KMS-11 (cell line): ENCODE measurements at regions not wholly inside any gene's neighbourhood (a gene's known extent, or its start where the extent isn't known, plus 50 kb on each side); places are given as distances from the start of the nearest gene placed in this dataset.

Experiments
- H2AFZ ChIP-seq: fragments of 200-600 bp; sonication (generic); 2 replicates; pipeline ENCODE4 v1.6.1; 2016; ENCODE audit warnings: antibody characterized with exemption, mixed run types, low read depth
- H3K27ac ChIP-seq: fragments of 200-600 bp; sonication (generic); 2 replicates; pipeline ENCODE4 v1.6.1; 2016; ENCODE audit warnings: mild to moderate bottlenecking, mixed run types
- H3K27me3 ChIP-seq: fragments of 200-600 bp; sonication (generic); 2 replicates; pipeline ENCODE4 v1.6.1; 2017; ENCODE audit warnings: mild to moderate bottlenecking, low read depth, mixed run types, moderate library complexity; ENCODE audit not compliant: insufficient read depth
- H3K36me3 ChIP-seq: fragments of 200-600 bp; sonication (generic); 2 replicates; pipeline ENCODE4 v1.6.1; 2017; ENCODE audit warnings: mild to moderate bottlenecking, mixed run types; ENCODE audit not compliant: insufficient read depth
- H3K4me1 ChIP-seq: fragments of 200-600 bp; sonication (generic); 2 replicates; pipeline ENCODE4 v1.6.1; 2016; ENCODE audit warnings: mild to moderate bottlenecking, low read depth, mixed run types; ENCODE audit not compliant: poor library complexity, severe bottlenecking
- H3K4me2 ChIP-seq: fragments of 200-600 bp; sonication (generic); 2 replicates; pipeline ENCODE4 v1.7.0; 2016; ENCODE audit warnings: mild to moderate bottlenecking, mixed run types
- H3K4me3 ChIP-seq: fragments of 200-600 bp; sonication (generic); IDR thresholded peaks from 2 replicates; pipeline ENCODE4 v1.6.1; 2017; ENCODE audit warnings: low read depth, low read length, mixed read lengths; ENCODE audit not compliant: insufficient read depth
- H3K79me2 ChIP-seq: fragments of 200-600 bp; sonication (generic); 2 replicates; pipeline ENCODE4 v1.6.1; 2016; ENCODE audit warnings: low read depth, mixed run types; ENCODE audit not compliant: insufficient read depth
- H3K9ac ChIP-seq: fragments of 200-600 bp; sonication (generic); 2 replicates; pipeline ENCODE4 v1.6.1; 2016; ENCODE audit warnings: mild to moderate bottlenecking, mixed run types
- H4K20me1 ChIP-seq: fragments of 200-600 bp; sonication (generic); 2 replicates; pipeline ENCODE4 v1.6.1; 2016; ENCODE audit warnings: mild to moderate bottlenecking, mixed run types; ENCODE audit not compliant: insufficient read depth
- CTCF ChIP-seq: fragments of 200-600 bp; sonication (generic); conservative IDR thresholded peaks from 2 replicates; pipeline ENCODE4 v1.6.1; 2017; ENCODE audit warnings: low read depth, mild to moderate bottlenecking, antibody characterized with exemption, low read length, moderate library complexity, mixed read lengths

- H3K4me3 ChIP-seq, result no peak overlapping the region
- H3K4me1 ChIP-seq, result no peaks in the 10 kb centered on the region
- H3K27me3 ChIP-seq, result no peaks in the 10 kb centered on the region
- H3K36me3 ChIP-seq, result no peaks in the 10 kb centered on the region
- no peaks in the 10 kb centered on the region for H3K79me2 ChIP-seq
- H3K4me2 ChIP-seq, result no peak overlapping the region
- H4K20me1 ChIP-seq, result no peaks in the 10 kb centered on the region
- H3K27ac ChIP-seq, result no peak overlapping the region
- no peak overlapping the region for H2AFZ ChIP-seq
- TF ChIP-seq CTCF, result no peak
- no peak overlapping the region for H3K9ac ChIP-seq
These were observed 278.1 kb upstream of the CD180 start for GRCh38 chr5:67474597-67475238.

- Histone ChIP-seq H2AFZ (no peak overlapping the region), H3K4me2 (no peak overlapping the region), H3K36me3 (no peaks in the 10 kb centered on the region), H3K9ac (no peak overlapping the region), H3K27me3 (no peaks in the 10 kb centered on the region), H3K4me1 (peaks cover 6% of the 10 kb centered on the region), H3K79me2 (no peaks in the 10 kb centered on the region), H3K27ac (no peak overlapping the region), H4K20me1 (no peaks in the 10 kb centered on the region), H3K4me3 (no peak overlapping the region)
- TF ChIP-seq CTCF, result no peak
These were observed 270.5 kb upstream of the CD180 start for GRCh38 chr5:67467110-67467509.

- Histone ChIP-seq H3K4me3 (no peak overlapping the region), H3K27me3 (no peaks in the 10 kb centered on the region), H3K9ac (no peak overlapping the region), H3K36me3 (no peaks in the 10 kb centered on the region), H3K79me2 (no peaks in the 10 kb centered on the region), H3K4me2 (no peak overlapping the region), H3K27ac (no peak overlapping the region), H2AFZ (no peak overlapping the region), H3K4me1 (peaks cover 6% of the 10 kb centered on the region), H4K20me1 (no peaks in the 10 kb centered on the region)
- TF ChIP-seq CTCF, result no peak
These were observed 269.1 kb upstream of the CD180 start for GRCh38 chr5:67465537-67466207.

- TF ChIP-seq CTCF, result no peak
- Histone ChIP-seq H3K4me1 (peaks cover 6% of the 10 kb centered on the region), H3K27ac (no peak overlapping the region), H3K4me3 (no peak overlapping the region), H3K27me3 (no peaks in the 10 kb centered on the region), H3K79me2 (no peaks in the 10 kb centered on the region), H2AFZ (no peak overlapping the region), H3K4me2 (no peak overlapping the region), H3K9ac (no peak overlapping the region), H4K20me1 (no peaks in the 10 kb centered on the region), H3K36me3 (no peaks in the 10 kb centered on the region)
These were observed 265.5 kb upstream of the CD180 start for GRCh38 chr5:67462147-67462546.
